ENCODE measurements at regions not wholly inside any gene's neighbourhood (a gene's known extent, or its start where the extent isn't known, plus 50 kb on each side); places are given as distances from the start of the nearest gene placed in this dataset.

DNA sequence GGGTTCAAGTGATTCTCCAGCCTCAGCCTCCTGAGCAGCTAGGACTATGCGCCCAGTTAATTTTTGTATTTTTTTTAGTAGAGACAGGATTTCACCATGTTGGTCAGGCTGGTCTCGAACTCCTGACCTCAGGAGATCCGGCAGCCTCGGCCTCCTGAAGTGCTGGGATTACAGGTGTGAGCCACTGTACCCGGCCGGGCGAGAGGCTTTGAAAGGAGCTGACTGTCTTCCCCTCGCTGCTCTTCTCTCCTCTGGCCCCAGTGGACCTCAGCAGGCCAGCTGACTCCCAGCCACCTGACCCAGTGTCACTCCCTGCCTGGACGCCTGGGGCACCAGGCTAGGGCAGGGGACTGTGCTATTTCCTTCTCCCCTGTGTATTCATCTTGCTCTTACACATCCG, 89.5 kb upstream of the ANKRD55 start:
- intact Hi-C loops (cut with micrococcal nuclease; ENCODE audit: unreplicated experiment) (no loop called here), in situ Hi-C loops (cut with HindIII; ENCODE audit: extremely low pct_ligation_motif_present, low pct_unique_long_range_greater_than_20kb) (no loop called here)
- Histone ChIP-seq H3K79me2 (ENCODE audit: insufficient read depth, low read length) (no peaks in the 10 kb centered on the region), H3K36me3 (replicated peaks in 1 of 2; ENCODE audit: control insufficient read depth in 1 of 2, insufficient read depth in 2 of 2, low read length in 2 of 2) (no peaks in the 10 kb centered on the region), H3K27ac (ENCODE audit: extremely low read length, insufficient read depth, low read length) (no peak overlapping the region), H3K4me2 (ENCODE audit: low read depth, low read length) (no peak overlapping the region), H3K9me3 (ENCODE audit: low read length) (no peaks in the 10 kb centered on the region), H3K4me1 (ENCODE audit: insufficient read depth, low read length) (peaks cover 49% of the 10 kb centered on the region), H2AFZ (ENCODE audit: low read length) (no peak overlapping the region), H3K9ac (ENCODE audit: insufficient read depth, low read depth, low read length) (no peak overlapping the region), H3K27me3 (ENCODE audit: control insufficient read depth in 1 of 2, insufficient read depth in 2 of 2, low read length in 2 of 2) (no peaks in the 10 kb centered on the region), H4K20me1 (ENCODE audit: insufficient read depth, low read length) (no peaks in the 10 kb centered on the region), H3K4me3 (replicated peaks in 1 of 3; ENCODE audit: insufficient read depth in 1 of 3, low read depth in 2 of 3, low read length in 3 of 3) (no peak overlapping the region)
- no TSS peak for BruUV-seq (replicated peaks)
- 98% methylated on average over 4 of the region's 10 CpGs for WGBS (ENCODE audit: low lambda C conversion rate)
- no peak for FAIRE-seq
- POLR2A ChIA-PET, result no interaction called here
- CTCF ChIA-PET (ENCODE audit: low intra/inter-chr PET ratio, low total read pairs), result no interaction called here
- no peak for ATAC-seq
- TF ChIP-seq KDM5A (IDR thresholded peaks at IDR 0.05; ENCODE audit: borderline replicate concordance, low read length) (no peak), CBX5 (CRISPR knock-in tag; IDR thresholded peaks at IDR 0.05; ENCODE audit: borderline replicate concordance) (no peak), SRF (IDR thresholded peaks at IDR 0.05; ENCODE audit: low read depth, low read length) (no peak), FOXJ3 (CRISPR knock-in tag; IDR thresholded peaks at IDR 0.05; ENCODE audit: borderline replicate concordance) (no peak), ZC3H4 (CRISPR knock-in tag; IDR thresholded peaks at IDR 0.05; ENCODE audit: borderline replicate concordance) (no peak), ZNF780A (CRISPR knock-in tag; IDR thresholded peaks at IDR 0.05) (no peak), MAFK (conservative IDR thresholded peaks at IDR 0.05 in 1 of 2, IDR thresholded peaks at IDR 0.05 in 1 of 2; ENCODE audit: low read length in 2 of 2) (no peak), NAIF1 (CRISPR knock-in tag; IDR thresholded peaks at IDR 0.05; ENCODE audit: borderline replicate concordance) (no peak), FOXA1 (IDR thresholded peaks at IDR 0.05) (no peak), FOXA1 (CRISPR knock-in tag; IDR thresholded peaks at IDR 0.05) (no peak)
- TF ChIP-seq, protein P1, sequence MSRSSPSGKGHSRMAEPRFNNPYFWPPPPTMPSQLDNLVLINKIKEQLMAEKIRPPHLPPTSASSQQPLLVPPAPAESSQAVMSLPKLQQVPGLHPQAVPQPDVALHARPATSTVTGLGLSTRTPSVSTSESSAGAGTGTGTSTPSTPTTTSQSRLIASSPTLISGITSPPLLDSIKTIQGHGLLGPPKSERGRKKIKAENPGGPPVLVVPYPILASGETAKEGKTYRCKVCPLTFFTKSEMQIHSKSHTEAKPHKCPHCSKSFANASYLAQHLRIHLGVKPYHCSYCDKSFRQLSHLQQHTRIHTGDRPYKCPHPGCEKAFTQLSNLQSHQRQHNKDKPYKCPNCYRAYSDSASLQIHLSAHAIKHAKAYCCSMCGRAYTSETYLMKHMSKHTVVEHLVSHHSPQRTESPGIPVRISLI (CRISPR knock-in tag; IDR thresholded peaks at IDR 0.05; ENCODE audit: borderline replicate concordance), result no peak
- TF ChIP-seq, protein P2, sequence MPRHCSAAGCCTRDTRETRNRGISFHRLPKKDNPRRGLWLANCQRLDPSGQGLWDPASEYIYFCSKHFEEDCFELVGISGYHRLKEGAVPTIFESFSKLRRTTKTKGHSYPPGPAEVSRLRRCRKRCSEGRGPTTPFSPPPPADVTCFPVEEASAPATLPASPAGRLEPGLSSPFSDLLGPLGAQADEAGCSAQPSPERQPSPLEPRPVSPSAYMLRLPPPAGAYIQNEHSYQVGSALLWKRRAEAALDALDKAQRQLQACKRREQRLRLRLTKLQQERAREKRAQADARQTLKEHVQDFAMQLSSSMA (CRISPR knock-in tag; IDR thresholded peaks at IDR 0.05), result no peak
- no peak for DNase-seq (ENCODE audit: low spot score)

Data from HepG2 (cell line).